ENCODE measurements at regions not wholly inside any gene's neighbourhood (a gene's known extent, or its start where the extent isn't known, plus 50 kb on each side); places are given as distances from the start of the nearest gene placed in this dataset.
A peak's percentile ranks its signal among the peaks of the same experiment; 100 is the strongest.

GRCh38 chr4:184553891-184554290 is 79.5 kb upstream of the IRF2 start:
- no peak for TF ChIP-seq MAX (IDR thresholded peaks at IDR 0.05)
- peak in 2 of 3 experiments; percentile 17 to 25; a peak in 2 of 4 replicates for TF ChIP-seq CTCF (IDR thresholded peaks at IDR 0.05; ENCODE audit: control extremely low read depth in 1 of 3, insufficient read depth in 1 of 3, low read depth in 1 of 3, low read length in 3 of 3)
- no peak for TF ChIP-seq CREB1 (IDR thresholded peaks at IDR 0.05)
- no peak for TF ChIP-seq POLR2A (IDR thresholded peaks at IDR 0.05; ENCODE audit: control extremely low read depth in 1 of 2, low read depth in 2 of 2, low read length in 2 of 2)
- no peak for TF ChIP-seq POLR2AphosphoS5 (IDR thresholded peaks at IDR 0.05; ENCODE audit: low read depth, low read length)
- TF ChIP-seq CEBPB (IDR thresholded peaks at IDR 0.05; ENCODE audit: low read depth, low read length), result no peak
